HUES48 (cell line): ENCODE measurements at regions not wholly inside any gene's neighbourhood (a gene's known extent, or its start where the extent isn't known, plus 50 kb on each side); places are given as distances from the start of the nearest gene placed in this dataset.

Experiments used
- H3K27ac ChIP-seq: one replicate; pipeline ENCODE4 v1.7.0; 2013; ENCODE audit warnings: low read depth, low read length, inconsistent platforms
- H3K27me3 ChIP-seq: 2 replicates; pipeline ENCODE4 v1.6.1; 2013; ENCODE audit warnings: mild to moderate bottlenecking, low read length; ENCODE audit not compliant: control insufficient read depth, insufficient read depth
- H3K36me3 ChIP-seq: 2 replicates; pipeline ENCODE4 v1.6.1; 2013; ENCODE audit warnings: low read length; ENCODE audit not compliant: control insufficient read depth, insufficient read depth
- H3K4me1 ChIP-seq: 2 replicates; pipeline ENCODE4 v1.6.1; 2013; ENCODE audit warnings: mild to moderate bottlenecking, low read length; ENCODE audit not compliant: control insufficient read depth, insufficient read depth
- H3K4me3 ChIP-seq: 2 replicates; pipeline ENCODE4 v1.5.1; 2013; ENCODE audit warnings: mild to moderate bottlenecking, low read depth, low read length
- H3K9ac ChIP-seq: 2 replicates; pipeline ENCODE4 v1.6.1; 2013; ENCODE audit warnings: mild to moderate bottlenecking, low read depth, low read length, moderate library complexity
- H3K9me3 ChIP-seq: 2 replicates; pipeline ENCODE4 v1.6.1; 2013; ENCODE audit warnings: low read length; ENCODE audit not compliant: control insufficient read depth, insufficient read depth

DNA sequence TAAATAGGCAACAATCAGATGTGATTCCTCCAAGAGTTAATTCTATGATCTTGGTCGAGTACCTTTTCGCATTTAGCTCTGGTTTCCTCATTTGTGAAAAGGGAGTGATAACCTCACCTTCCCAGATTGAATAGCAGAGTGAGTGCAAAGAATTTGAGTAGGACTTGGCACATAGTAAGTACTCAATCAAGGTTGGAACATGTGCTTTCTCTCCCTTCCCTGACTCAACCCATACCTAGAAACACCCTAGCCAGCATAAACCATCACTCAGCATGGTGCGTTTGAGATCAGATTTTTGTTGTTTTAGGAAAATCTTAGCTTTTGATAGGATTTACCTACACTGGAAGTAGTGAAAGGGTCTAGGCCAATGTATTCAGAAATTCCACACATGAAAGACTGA is 333.4 kb upstream of the NT5E start:
- Histone ChIP-seq H3K27ac (no peak overlapping the region), H3K9me3 (no peaks in the 10 kb centered on the region), H3K4me3 (no peak overlapping the region), H3K4me1 (peaks cover 3% of the 10 kb centered on the region), H3K9ac (no peak overlapping the region), H3K36me3 (no peaks in the 10 kb centered on the region), H3K27me3 (no peaks in the 10 kb centered on the region)

DNA sequence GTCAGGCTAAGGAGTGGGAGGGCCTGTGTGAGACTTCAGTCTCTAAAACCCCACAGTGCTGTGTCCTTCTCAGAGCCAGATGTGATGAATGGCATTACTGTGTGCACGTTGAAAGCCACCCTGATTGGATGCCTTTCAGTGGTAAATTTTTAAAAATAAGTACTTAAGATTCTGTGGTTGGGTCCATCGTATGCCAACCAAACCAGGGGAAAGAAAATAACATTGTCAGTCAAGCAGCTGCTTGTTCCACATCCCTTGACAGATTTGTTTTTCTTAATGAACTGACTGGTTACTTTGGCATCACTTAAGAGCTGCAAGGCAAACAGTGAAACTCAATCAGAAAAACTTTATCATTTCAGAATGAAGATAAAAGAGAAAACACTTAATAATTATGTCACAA is 334.0 kb upstream of the NT5E start:
- Histone ChIP-seq H3K9me3 (no peaks in the 10 kb centered on the region), H3K4me3 (no peak overlapping the region), H3K9ac (no peak overlapping the region), H3K27me3 (no peaks in the 10 kb centered on the region), H3K4me1 (peaks cover 3% of the 10 kb centered on the region), H3K36me3 (no peaks in the 10 kb centered on the region), H3K27ac (no peak overlapping the region)

DNA sequence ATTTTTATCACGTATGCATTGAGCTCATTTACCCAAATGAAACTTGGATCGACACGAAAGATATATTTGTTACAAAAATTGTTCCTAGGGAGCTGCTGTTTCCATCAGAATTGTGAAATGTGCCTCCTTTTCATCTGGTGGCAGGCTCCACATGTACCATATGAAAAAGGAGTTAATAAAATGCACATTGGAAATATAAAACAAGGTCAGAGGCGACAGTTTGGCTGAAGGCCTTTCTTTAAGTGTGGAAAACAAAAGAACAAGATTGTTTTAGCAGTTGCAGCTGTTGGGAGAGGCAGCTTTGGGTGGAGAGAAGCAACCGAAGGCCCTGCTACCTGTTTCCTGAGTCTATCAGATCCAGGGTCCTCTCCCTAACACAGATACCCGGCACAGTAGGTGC is 334.5 kb upstream of the NT5E start:
- no peaks in the 10 kb centered on the region for H3K9me3 ChIP-seq
- peaks cover 3% of the 10 kb centered on the region for H3K4me1 ChIP-seq
- H3K27me3 ChIP-seq: no peaks in the 10 kb centered on the region
- H3K36me3 ChIP-seq: no peaks in the 10 kb centered on the region
- no peak overlapping the region for H3K27ac ChIP-seq
- H3K9ac ChIP-seq: no peak overlapping the region
- H3K4me3 ChIP-seq: no peak overlapping the region

DNA sequence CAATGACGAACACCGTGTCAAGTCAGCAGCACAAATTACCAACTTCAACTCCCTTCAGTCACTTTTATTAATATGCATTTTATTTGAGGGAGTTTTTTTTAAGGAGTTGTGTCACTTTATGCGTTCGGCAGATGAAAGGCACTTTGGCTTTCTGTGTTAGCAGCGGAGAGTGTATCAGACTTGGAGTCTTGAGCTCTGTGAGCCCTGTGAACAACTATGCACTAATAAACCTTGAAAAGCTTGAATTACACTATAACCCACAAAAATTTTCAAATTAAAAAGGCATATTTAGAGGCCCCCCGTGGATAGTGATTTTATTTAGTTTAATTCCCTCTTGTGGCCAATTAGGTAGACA is 335.3 kb upstream of the NT5E start:
- Histone ChIP-seq H3K9me3 (no peaks in the 10 kb centered on the region), H3K27me3 (no peaks in the 10 kb centered on the region), H3K4me3 (no peak overlapping the region), H3K27ac (no peak overlapping the region), H3K4me1 (peaks cover 3% of the 10 kb centered on the region), H3K9ac (no peak overlapping the region), H3K36me3 (no peaks in the 10 kb centered on the region)

GRCh38 chr6:85113934-85114580 is 335.8 kb upstream of the NT5E start:
- no peaks in the 10 kb centered on the region for H3K36me3 ChIP-seq
- no peak overlapping the region for H3K4me3 ChIP-seq
- no peaks in the 10 kb centered on the region for H3K9me3 ChIP-seq
- H3K27me3 ChIP-seq: no peaks in the 10 kb centered on the region
- H3K9ac ChIP-seq: no peak overlapping the region
- H3K4me1 ChIP-seq: peaks cover 3% of the 10 kb centered on the region
- H3K27ac ChIP-seq: no peak overlapping the region

GRCh38 chr6:85112540-85112939 is 337.3 kb upstream of the NT5E start:
- H3K9ac ChIP-seq: no peak overlapping the region
- peaks cover 3% of the 10 kb centered on the region for H3K4me1 ChIP-seq
- no peak overlapping the region for H3K4me3 ChIP-seq
- H3K36me3 ChIP-seq: no peaks in the 10 kb centered on the region
- H3K27ac ChIP-seq: no peak overlapping the region
- no peaks in the 10 kb centered on the region for H3K9me3 ChIP-seq
- no peaks in the 10 kb centered on the region for H3K27me3 ChIP-seq

DNA sequence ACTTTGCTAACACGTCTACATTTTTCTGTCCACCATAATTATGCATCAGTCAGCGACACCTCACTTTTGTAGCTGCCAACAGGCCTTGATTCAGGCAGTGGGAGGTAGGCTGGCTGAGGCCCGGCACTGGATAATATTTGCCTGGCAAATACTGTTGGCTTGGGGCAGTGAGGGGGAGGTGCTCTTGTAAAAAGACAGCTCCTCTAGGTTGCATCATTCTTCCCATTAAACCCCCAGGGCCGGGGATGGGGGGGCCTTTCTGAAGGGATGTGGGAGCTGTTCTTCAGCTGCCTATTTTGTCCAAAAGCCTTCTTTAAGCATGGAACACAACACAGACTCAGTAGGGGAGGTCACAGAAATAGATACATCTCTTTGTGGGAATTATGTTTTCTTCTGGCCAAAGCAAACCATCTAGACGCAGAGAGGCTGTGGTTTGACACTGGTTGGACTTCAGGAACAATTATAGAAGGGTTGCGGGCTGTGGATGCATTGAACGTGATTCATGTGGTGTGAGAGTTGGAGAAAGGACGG is 338.3 kb upstream of the NT5E start:
- Histone ChIP-seq H3K9ac (no peak overlapping the region), H3K4me3 (no peak overlapping the region), H3K27ac (no peak overlapping the region), H3K4me1 (peaks cover 3% of the 10 kb centered on the region), H3K9me3 (no peaks in the 10 kb centered on the region), H3K27me3 (no peaks in the 10 kb centered on the region), H3K36me3 (no peaks in the 10 kb centered on the region)

DNA sequence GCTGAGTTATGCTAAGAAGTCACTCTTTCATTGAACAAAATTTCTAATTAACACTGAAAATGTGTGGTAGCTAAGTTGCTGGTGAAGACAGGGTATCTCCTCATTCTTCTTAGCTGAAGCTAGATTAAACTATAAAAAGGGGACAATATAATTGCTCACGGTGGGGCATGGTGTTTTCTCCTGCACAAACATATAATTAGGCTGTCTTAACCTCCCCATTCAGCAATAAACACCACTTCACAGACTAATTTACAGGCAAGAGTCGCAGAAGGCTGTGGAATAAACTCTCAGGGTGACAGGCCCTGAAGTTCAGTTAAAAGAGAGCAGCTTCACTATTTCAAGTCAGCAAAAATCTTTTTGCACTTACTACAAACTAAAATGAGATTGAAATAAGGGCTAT is 338.9 kb upstream of the NT5E start:
- no peak overlapping the region for H3K27ac ChIP-seq
- no peaks in the 10 kb centered on the region for H3K36me3 ChIP-seq
- no peaks in the 10 kb centered on the region for H3K27me3 ChIP-seq
- no peak overlapping the region for H3K9ac ChIP-seq
- no peak overlapping the region for H3K4me3 ChIP-seq
- H3K9me3 ChIP-seq: no peaks in the 10 kb centered on the region
- peaks cover 3% of the 10 kb centered on the region for H3K4me1 ChIP-seq

GRCh38 chr6:85107701-85108100 is 342.2 kb upstream of the NT5E start:
- no peaks in the 10 kb centered on the region for H3K9me3 ChIP-seq
- no peaks in the 10 kb centered on the region for H3K27me3 ChIP-seq
- H3K36me3 ChIP-seq: no peaks in the 10 kb centered on the region
- no peak overlapping the region for H3K9ac ChIP-seq
- no peak overlapping the region for H3K4me3 ChIP-seq
- H3K27ac ChIP-seq: no peak overlapping the region
- peaks cover under 1% of the 10 kb centered on the region for H3K4me1 ChIP-seq

- Histone ChIP-seq H3K4me3 (no peak overlapping the region), H3K9me3 (no peaks in the 10 kb centered on the region; the same call in none of the 2 replicates), H3K9ac (no peak overlapping the region)
These were observed 332.6 kb upstream of the TBX18 start for GRCh38 chr6:85096976-85097375.

DNA sequence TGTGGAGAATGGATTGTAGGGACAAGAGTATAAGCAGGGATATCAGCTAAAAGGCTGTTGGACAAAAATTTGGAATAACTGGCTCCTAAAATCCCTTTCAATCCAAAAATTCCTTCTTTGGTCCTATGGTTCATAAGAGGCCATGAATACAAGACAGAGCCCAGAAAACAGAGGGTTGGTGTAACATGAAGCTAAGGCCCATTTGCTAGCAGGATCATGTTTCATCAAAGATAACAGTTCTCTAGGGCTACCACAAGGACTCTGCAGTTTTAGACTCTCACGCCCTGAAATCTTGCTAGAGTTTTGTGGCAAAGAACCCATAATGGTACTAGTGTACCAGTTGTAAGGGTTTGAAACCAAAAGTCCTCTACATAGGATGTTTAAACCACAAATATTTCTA is 327.8 kb upstream of the TBX18 start:
- Histone ChIP-seq H3K9ac (no peak overlapping the region), H3K27ac (no peak overlapping the region), H3K9me3 (no peaks in the 10 kb centered on the region), H3K27me3 (no peaks in the 10 kb centered on the region), H3K36me3 (no peaks in the 10 kb centered on the region), H3K4me3 (no peak overlapping the region), H3K4me1 (no peaks in the 10 kb centered on the region)

More at GRCh38 chr6:85096976-85097375, 332.6 kb upstream of the TBX18 start:
- Histone ChIP-seq H3K36me3 (no peaks in the 10 kb centered on the region), H3K27ac (no peak overlapping the region), H3K27me3 (no peaks in the 10 kb centered on the region), H3K4me1 (no peaks in the 10 kb centered on the region)
